Forelimb muscle (tissue), 1 donor: ENCODE measurements at regions not wholly inside any gene's neighbourhood (a gene's known extent, or its start where the extent isn't known, plus 50 kb on each side); places are given as distances from the start of the nearest gene placed in this dataset.
A peak's percentile ranks its signal among the peaks of the same experiment; 100 is the strongest.
"Not testable (repeated sequence)": the region's sequence is repeated elsewhere in the genome, so short reads cannot be mapped to it uniquely, and the experiment has no call there.

ENCODE experiments used
- DNase-seq: peaks from one replicate; pipeline ENCODE4 v3.0.0-alpha.2; 2013; ENCODE audit warnings: low read depth

DNA sequence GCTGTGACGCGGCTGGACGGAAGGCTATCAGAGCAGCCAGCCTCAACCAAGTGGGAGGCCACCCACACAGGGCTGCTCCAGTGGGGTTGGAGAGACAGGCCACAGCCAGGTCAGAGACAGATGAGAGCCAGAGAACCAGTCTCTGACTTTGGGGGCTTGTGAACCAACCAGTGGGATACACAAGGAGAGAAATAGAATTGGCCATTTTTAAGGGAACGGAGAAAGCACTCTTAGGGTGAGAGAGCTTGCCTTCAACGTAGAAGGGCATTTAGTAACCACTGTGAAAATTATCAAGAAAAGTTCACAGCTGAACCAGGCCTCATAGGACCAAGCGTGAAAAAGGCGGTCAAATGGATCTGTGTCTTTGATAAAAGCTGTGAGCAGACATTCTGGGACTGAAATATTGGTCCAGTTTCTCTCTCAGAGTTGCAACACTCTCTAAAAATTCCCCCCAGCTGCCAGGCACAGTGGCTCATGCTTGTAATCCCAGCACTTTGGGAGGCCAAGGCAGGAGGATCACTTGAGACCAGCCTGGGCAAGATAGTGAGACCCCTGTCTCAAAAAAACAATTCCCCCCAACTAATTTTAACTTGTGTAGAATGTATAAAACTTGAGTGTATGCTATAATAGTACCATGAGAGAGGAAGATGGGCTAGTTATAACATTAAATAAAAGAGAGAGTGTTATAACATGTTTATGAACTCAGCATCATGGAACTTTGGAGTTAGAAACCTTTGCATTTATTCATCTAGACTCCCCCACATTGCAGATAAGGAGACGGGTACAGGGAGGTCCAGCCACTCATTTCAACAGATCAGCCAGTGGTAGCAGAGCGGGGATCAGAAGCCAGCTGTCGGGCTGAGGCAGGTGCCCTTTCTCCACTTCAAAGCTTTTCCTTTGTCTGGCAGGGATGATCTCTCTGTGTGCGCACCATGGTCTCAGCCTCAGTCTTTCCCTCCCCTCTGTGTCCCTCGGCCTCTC lies 132.2 kb downstream of the NPIPB11 start:
- not testable (repeated sequence) for DNase-seq

DNA sequence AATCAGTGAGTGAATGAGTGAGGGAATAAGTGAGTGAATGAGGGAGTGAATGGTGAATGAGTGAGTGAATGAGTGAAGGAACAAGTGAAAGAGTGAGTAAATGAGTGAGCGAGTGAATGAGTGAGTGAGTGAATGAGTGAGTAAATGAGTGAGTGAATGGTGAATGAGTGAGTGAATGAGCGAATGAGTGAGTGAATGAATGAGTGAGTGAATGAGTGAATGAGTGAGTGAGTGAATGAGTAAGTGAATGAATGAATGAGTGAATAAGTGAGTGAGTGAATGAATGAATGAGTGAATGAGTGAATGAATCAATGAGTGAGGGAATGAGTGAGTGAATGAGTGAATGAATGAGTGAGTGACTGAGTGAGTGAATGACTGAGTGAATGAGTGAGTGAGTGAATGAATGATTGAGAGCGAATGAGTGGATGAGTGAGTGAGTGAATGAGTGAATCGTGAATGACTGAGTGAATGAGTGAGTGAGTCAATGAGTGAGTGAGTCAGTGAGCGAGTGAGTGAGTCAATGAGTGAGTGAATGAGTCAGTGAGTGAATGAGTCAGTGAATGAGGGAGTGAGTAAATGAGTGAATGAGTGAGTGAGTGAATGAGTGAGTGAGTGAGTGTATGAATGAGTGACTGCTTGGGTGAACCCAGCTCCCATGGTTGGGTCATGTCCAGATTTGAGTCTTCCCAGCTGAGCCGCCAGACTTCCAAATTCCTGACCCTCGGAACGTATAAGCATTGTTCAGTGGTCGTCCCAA lies 133.0 kb downstream of the NPIPB11 start:
- DNase-seq, result not testable (repeated sequence)

DNA sequence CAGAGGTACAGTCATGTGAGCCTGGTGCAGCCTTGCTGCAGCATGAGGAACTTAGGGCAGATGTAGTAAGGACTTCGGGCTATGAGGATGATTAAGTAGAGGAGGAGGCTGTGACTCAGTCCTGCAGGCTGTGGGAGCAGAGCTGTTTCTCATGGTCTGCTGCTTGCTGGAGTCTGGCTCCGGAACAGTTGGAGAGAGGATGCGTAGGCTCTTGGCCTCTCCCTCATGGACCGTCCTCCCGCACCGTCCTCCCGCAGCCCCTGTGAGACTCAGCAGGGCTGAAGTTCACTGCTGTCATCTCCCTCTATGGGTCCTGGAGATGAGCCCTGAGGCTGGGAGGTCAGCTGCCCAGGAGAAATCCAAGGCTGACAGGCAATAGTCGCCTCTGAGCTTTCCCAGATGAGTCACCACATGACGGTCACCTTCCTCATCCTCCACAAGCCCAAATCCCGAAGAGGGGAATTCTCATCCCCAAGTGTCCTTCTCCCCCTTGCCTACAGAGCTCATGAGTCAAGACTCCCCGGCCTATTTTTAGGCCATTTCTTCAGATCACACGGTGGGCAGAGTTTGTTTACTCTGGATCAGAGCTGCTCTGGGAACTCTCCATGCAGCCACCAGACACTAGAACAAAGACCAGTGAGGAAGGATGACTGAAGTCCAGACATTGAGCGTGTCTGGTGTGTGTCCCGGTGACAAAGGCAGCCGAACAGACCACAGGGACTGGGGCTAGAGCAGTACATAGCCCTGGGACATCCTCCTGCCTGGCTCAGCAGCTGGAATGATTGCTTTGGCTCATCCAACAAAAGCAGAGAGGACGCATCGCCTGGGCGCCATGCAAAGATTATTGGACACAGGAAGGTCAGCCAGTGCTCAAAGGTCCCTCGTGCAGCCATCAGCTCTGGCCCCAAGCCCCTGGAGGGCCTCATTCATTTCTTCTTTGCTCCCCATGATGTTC lies 134.5 kb downstream of the NPIPB11 start:
- not testable (repeated sequence) for DNase-seq

DNA sequence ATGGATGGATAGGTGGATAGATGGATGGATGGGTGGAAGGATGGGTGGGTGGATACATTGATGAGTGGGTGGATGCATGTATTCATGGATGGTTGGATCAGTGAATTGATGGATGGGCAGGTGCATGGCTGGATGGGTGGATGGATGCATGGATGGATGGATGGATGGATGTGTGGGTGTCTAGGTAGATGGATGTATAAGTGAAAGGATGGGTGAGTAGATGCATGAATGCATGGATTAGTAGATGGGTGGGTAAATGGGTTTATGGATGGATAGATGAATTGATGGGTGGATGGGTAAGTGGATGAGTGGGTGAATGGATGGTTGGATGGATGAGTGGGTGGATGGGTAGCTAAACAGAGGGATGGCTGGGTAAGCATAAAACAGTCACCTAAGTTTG lies 135.6 kb downstream of the NPIPB11 start:
- DNase-seq, result not testable (repeated sequence)

DNA sequence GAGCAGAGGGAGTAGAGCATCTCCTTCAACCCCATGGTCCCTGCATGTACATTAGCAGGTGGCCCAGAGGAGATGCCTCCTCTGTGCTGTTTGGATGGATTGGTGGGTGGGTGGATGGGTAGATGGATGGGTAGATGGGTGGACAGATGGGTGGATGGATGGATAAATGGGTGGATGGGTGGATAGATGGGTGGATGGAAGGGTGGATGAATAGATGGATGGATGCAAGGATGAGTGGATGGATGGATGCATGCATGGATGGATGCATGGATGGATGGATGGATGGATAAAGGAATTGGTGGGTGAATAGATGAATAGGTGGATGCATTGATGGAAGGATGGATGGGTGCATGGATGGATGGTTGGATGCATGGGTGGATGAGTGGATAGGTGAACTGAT lies 136.5 kb downstream of the NPIPB11 start:
- DNase-seq, result not testable (repeated sequence)

DNA sequence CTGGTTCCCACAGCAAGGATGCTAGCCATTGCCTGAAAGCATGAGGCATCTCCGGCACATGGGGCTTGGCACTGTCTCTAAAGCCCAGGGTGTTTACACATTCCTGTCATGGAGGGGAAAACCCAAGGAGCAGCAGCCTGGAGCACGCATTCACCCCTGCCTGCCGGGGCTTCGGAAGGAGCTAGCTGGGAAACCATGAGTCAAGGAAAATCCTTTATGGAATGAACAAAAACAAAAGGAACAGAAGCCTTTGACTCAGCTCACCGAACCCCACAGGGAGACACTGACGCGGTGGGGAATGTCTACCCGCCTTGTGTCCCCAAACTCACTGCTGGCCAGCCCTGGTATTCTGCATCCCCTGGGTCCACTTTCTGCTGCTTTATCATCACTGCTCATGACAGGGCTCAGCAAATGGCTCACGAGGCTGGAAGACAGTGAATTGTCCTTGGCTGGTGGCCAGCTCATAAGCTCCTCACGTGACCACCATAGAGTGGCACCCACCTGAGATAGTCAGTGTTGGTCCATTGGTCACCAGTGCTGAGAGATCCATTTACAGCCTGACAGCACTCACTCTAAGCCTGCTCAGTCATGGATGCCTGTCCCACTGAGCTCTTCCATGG lies 137.2 kb downstream of the NPIPB11 start:
- not testable (repeated sequence) for DNase-seq

DNA sequence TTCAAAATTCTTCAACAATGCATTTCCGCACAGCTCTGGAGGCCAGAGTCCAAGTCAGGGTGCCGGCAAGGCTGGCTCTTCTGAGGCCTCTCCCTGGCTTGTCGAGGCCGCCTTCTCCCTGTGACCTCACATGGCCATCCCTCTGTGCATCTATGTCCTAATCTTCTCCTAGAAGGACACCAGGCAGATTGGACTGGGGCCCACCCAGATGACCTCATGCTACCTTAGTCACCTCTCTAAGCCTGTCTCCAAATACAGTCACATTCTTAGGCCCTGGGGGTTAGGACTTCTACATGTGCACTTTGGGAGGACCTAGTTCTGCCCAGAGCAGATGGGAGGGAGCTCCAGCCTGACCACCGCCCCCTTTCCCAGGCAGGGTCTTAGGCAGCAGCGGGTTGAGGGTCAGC lies 137.7 kb downstream of the NPIPB11 start:
- DNase-seq, result not testable (repeated sequence)

DNA sequence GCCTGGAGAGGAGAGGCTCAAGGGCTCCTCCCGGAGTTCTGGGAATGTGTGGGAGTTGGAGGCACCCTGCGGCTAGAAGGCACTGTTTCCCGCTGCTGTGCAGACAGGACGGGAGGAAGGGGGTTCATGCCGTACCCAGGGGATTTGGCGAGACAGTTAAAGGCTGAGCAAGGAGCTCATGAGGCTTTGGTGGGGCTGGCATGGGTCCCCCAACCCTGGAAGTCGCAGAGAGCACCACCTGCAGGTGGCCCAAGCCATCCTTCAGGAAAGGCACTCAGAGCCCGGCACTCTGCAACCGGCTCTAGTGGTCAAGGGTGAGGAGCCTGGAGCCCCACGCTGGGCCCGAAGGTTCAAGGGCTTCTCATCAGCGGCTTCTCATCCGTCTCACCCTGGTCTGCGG lies 138.2 kb downstream of the NPIPB11 start:
- DNase-seq, result not testable (repeated sequence)

DNA sequence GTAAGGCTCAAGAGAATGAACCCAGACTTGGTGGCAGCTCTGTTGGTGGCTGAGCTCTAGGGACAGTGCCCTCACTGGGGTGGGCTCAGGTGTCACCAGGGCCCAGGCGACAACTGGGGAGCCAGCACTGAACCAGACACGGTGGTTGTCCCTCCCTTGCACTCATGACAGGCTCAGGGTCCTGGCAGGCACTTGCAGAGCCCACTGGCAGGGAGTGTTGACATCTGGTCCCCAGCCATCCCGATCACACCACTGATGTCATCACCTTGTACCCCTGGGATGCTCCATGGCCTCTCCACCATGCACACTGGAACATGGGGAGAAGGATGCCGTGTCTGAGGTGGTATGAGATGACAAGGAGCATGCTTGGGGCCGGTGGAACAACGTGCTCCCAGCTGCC lies 138.6 kb downstream of the NPIPB11 start:
- not testable (repeated sequence) for DNase-seq

DNA sequence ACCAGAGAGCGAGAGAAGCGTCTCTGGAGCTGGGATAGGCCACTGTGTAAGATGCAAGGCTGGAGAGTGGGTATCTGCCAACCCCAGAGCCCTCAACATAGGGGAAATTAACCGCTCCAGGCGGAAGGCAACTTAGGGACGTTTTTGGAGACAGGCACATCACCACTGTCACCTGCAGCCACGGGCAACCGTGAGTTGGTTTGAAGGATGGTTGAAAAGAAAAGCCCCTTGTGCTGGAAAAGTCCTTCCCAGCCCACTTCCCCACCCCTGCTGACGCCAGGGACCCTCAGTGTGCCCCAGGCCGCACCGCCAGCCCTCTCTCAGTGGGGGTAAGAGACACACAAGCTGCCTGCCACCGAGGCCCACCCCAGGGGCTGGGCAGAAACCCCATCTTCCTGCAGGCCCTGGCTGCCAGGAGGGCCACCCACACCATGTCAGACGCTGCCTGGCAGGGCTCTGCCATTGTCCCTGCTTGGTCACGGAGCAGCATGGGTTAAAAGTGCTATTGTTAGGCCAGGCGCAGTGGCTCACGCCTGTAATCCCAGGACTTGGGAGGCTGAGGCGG lies 139.4 kb downstream of the NPIPB11 start:
- not testable (repeated sequence) for DNase-seq

DNA sequence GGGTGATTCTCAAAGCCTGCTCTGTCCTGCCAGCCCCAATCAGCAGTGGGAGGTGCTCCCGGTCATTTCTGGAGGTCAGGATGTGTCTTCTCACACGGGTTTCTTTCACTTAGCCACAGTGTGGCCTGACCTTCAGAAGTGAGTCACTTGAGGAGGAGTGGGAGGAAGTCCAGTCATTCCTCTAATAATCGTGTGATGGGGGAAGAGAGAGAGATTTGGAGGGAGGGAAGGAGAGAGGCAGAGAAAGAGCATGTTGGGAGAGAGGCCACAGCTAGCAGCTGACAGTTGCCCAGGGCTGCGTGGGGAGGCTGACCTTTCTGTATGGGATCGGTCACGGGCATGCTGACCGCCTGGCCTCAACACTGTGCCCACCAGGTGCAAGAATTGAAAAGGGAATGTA lies 139.9 kb downstream of the NPIPB11 start:
- not testable (repeated sequence) for DNase-seq

DNA sequence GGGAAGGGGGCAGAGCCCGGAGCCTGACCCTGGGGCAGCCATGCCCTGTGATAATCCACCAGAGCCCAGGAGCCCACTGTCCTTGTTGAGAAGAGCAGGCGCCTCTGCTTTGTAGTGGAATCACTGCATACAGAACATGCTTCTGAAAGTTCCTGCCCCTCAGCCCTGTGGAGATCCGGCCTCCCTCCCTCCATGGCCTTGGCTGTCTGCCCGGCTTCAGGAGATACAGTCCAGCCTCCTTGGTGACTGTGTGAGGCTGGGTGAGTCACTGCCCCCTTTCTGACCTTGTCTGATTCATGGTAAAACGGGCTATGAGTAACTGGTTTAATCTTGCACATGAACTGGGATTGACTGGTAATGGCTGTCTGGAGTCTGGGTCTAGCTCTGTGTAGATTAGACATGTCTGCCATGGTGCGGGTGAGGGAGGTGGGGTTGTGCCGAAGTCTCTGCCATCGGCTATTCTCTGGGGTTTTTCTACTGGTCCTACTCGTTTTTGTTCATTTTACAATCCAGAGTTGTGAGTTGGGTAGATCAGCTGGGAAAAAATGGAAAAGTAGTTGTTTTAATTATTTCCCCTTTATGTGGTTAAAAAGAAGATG lies 141.2 kb downstream of the NPIPB11 start:
- peak; percentile 32 for DNase-seq

DNA sequence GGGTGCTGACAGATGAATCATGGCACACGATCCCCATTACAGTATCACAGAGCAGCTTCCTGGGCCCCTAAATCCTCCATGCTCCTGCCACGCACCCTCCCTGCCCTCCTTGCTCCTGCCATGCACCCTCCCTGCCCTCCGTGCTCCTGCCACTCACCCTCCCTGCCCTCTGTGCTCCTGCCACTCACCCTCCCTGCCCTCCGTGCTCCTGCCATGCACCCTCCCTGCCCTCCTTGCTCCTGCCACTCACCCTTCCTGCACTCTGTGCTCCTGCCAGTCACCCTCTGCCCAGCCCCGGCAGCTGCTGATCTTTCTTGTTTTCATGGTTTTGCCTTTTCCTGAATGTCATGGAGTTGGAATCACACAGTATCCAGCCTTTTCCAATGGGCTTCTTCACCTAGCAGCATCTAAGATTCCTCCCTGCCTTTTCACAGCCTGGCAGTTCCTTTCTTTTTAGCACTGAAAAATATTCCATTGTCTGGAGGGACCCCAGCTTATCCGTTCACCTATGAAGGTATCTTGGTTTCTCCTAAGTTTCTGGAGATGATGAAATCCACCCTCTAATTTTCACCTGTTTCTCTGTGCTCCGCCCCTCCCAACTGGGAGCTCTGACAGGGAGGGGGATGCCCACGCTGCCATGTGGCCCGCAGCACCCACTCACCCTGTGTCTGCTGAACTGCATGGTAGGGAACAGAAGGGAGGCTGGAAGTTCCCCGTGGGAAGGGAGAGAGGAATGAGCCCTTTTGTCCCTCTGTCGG lies 142.3 kb downstream of the NPIPB11 start:
- not testable (repeated sequence) for DNase-seq

DNA sequence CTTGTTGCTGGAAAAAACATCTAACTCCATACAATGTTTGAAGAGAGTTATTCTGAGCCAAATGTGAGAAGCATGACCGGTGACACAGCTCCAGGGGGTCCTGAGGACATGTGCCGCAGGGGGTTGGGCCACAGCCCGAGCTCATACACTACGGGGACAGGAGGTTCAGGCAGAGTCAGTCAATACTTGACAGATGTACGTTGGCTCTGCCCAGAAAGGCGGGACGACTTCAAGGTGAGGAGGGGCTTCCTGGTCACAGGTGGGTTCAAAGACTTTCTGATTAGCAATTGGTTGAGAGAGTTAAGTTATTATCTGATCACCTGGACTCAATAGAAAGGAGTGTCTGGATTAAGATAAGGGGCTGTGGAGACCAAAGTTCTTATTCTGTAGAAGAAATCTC lies 143.8 kb downstream of the NPIPB11 start:
- DNase-seq, result not testable (repeated sequence)

DNA sequence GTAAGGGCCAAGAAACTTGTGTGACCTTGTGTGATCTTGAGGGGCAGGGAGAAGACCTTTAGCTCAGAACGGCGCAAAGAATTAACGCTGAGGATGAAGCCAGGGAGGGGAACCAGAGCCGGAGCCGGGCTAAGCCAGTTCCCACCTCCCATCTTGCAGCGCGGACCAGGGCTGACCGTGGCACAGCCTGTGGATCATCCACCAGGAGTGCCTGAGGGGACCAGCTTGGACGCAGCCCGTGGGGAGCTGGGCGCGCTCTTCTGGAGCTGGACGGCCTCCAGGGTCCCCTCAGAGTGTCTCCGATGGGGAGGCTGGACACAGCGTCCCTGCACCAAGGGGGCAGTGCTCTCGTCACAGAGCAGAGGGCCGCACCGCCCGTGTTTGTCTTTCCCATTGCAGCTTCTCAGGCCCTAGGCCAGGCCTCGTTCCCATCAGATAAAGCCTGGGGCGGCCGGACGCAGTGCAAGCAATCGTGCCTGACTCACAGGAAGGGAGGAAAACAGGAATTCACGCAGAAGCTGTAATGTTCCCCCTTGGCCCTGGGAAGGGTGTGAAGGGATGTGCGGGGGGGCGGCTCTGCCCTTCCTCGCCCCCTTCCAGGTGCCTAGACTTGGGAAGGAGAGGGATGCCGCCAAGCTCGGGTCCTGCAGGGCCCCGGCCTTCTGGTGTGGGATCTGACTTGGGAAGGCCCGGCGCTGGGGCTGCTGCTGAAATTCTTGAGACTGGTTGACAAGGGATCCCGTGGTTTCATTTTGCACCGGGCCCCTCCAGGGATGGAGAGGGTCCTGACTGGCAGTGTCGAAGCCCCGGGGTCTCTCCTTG lies 144.9 kb downstream of the NPIPB11 start:
- DNase-seq, result not testable (repeated sequence)

DNA sequence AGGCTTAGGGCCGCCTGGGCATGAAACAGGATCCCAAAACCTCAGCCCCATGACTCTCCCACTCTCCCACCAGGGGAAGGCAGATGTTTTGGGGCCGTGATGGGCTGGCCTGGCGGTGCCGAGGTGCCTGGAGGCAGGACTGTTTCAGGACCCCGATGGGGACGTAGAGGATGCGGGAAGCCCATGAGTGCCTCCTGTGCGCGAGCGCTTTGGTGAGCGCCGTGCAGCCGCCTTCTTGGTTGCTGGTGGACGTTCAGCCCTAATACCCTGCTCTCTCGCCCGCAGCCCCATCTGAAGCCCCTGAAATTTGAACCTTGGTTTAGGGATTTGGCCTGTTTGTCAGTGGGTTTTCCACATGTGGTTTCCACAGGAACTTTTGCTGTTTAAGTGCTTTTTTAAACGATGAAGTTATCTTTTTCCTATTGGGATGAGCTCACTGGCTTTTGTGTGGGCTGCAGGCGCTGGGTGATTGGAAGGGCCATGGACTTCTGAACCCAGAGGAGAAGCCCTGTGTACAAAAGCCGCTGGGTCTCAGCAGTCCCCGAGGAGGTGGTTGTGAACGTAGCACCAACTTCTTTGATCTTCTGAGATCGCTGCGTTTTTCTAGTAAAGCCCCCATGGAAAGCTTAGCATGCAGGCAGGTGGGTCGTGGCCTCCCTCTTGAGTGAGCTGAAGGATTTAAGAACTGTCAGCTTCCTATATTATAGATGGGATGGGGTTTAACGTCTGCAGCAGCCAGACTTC lies 145.7 kb downstream of the NPIPB11 start:
- not testable (repeated sequence) for DNase-seq

DNA sequence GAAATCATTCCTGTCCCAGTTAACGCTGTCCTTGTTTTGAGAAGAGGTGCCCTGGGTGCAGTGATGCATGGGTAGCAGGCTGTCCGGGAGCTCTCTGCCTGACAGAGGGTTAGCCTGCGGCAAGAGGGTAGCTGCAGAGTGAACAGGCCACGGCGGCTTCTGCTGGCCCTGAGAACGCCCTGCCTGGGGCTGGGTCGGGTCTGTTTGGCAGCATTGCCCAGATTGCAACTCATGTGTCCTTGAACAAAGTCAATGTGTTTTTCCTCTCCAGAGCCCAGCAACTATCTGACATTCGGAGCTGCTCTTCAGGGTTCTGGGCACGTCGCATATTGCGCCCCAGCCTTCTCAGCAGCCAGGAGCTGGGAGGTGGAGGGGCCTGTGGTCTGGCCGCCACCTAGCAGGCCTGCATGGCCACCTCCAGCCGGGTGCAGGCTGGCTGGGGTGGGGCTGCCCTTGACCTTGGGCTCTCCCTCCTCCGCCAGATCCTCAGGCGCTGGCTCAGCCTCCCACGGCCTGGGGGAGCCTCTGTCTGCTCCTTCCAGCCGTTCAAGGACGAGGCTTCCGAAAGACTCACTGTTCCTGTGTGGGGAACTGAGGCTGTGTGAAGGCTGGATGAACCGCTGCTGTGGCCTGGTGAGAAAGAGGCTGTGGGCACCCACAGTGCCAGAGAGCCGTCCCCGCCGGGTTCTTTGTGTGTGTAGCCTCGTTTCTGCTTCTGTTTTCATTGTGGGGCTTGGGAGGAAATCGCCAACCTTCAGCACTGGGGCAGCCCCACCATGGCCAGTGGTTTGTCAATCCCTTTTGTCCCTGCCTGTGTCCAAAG lies 146.7 kb downstream of the NPIPB11 start:
- DNase-seq, result not testable (repeated sequence)
